ENCODE measurements at regions not wholly inside any gene's neighbourhood (a gene's known extent, or its start where the extent isn't known, plus 50 kb on each side); places are given as distances from the start of the nearest gene placed in this dataset.

- no peak for DNase-seq (ENCODE audit: low read depth, low spot score)
These were observed 553.1 kb downstream of the EFNB2 start for GRCh38 chr13:105982219-105982930.

- no peak for DNase-seq (ENCODE audit: low read depth, low spot score)
These were observed 556.1 kb downstream of the EFNB2 start for GRCh38 chr13:105979131-105980011.

- no peak for DNase-seq (ENCODE audit: low read depth, low spot score)
These were observed 561.1 kb downstream of the EFNB2 start for GRCh38 chr13:105974380-105974779.

- no peak for DNase-seq (ENCODE audit: low read depth, low spot score)
These were observed 562.5 kb downstream of the EFNB2 start for GRCh38 chr13:105972811-105973590.

GRCh38 chr13:105972306-105972721, 563.1 kb downstream of the EFNB2 start:
- no peak for DNase-seq (ENCODE audit: low read depth, low spot score)

- no peak for DNase-seq (ENCODE audit: low read depth, low spot score)
These were observed 563.7 kb downstream of the EFNB2 start for GRCh38 chr13:105971738-105972137.

GRCh38 chr13:105971312-105971711, 564.1 kb downstream of the EFNB2 start:
- DNase-seq (ENCODE audit: low read depth, low spot score): no peak

GRCh38 chr13:105969761-105970160, 565.7 kb downstream of the EFNB2 start:
- no peak for DNase-seq (ENCODE audit: low read depth, low spot score)

- no peak for DNase-seq (ENCODE audit: low read depth, low spot score)
These were observed 569.6 kb downstream of the EFNB2 start for GRCh38 chr13:105965910-105966309.

- no peak for DNase-seq (ENCODE audit: low read depth, low spot score)
These were observed 573.4 kb downstream of the EFNB2 start for GRCh38 chr13:105962080-105962479.

- DNase-seq (ENCODE audit: low read depth, low spot score): no peak
These were observed 574.0 kb downstream of the EFNB2 start for GRCh38 chr13:105961438-105961837.

GRCh38 chr13:105960326-105960725, 575.1 kb downstream of the EFNB2 start:
- no peak for DNase-seq (ENCODE audit: low read depth, low spot score)

GRCh38 chr13:105959876-105960275, 575.6 kb downstream of the EFNB2 start:
- no peak for DNase-seq (ENCODE audit: low read depth, low spot score)

- no peak for DNase-seq (ENCODE audit: low read depth, low spot score)
These were observed 577.6 kb downstream of the EFNB2 start for GRCh38 chr13:105957769-105958438.

GRCh38 chr13:105956921-105957320, 578.5 kb downstream of the EFNB2 start:
- DNase-seq (ENCODE audit: low read depth, low spot score): no peak

- DNase-seq (ENCODE audit: low read depth, low spot score): no peak
These were observed 582.5 kb downstream of the EFNB2 start for GRCh38 chr13:105952973-105953290.

- DNase-seq (ENCODE audit: low read depth, low spot score): no peak
These were observed 583.1 kb downstream of the EFNB2 start for GRCh38 chr13:105952233-105952972.

- DNase-seq (ENCODE audit: low read depth, low spot score): no peak
These were observed 587.3 kb downstream of the EFNB2 start for GRCh38 chr13:105948143-105948542.

GRCh38 chr13:105940882-105941281, 594.6 kb downstream of the EFNB2 start:
- no peak for DNase-seq (ENCODE audit: low read depth, low spot score)

GRCh38 chr13:105937451-105937850, 598.0 kb downstream of the EFNB2 start:
- no peak for DNase-seq (ENCODE audit: low read depth, low spot score)

GRCh38 chr13:105936816-105937215, 598.6 kb downstream of the EFNB2 start:
- no peak for DNase-seq (ENCODE audit: low read depth, low spot score)

All from activated naive CD8-positive, alpha-beta T cell treated with anti-CD3 and anti-CD28 coated beads, Interleukin-2, amount 50 U/mL, for 16 hours (primary cell).